Left renal cortex interstitium (tissue), 4 donors: ENCODE measurements at regions not wholly inside any gene's neighbourhood (a gene's known extent, or its start where the extent isn't known, plus 50 kb on each side); places are given as distances from the start of the nearest gene placed in this dataset.
"Not testable (repeated sequence)": the region's sequence is repeated elsewhere in the genome, so short reads cannot be mapped to it uniquely, and the experiment has no call there.

Source experiments
- DNase-seq, 4 donors: peaks; one replicate each; pipeline ENCODE4 v3.0.0-alpha.2; 2013; ENCODE audit warnings: low read depth in 4 of 4, low spot score in 2 of 4, missing footprints in 1 of 4

DNA sequence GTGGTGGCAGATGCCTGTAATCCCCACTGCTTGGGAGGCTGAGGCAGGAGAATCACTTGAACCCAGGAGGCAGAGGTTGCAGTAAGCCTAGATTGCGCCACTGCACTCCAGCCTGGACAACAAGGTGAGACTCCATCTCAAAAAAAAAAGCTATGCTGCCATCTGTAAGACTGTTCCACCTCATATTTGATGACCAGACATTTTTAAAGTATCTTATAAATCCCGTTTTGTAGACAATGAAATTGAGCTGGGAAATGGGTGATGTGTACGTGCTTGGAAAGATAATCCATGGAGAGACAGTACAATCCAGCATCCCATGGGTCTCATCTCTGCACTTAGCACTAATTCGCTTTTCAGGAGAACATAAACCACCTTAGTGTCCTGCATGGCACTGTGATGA lies 126.5 kb upstream of the ATP5MC3 start:
- DNase-seq = no peak

- DNase-seq = no peak
Measured at GRCh38 chr2:175304541-175304940, 123.0 kb upstream of the ATP5MC3 start.

GRCh38 chr2:175293776-175294175 lies 112.3 kb upstream of the ATP5MC3 start:
- DNase-seq = no peak

- no peak for DNase-seq
Measured at GRCh38 chr2:175293195-175293594, 111.7 kb upstream of the ATP5MC3 start.

DNA sequence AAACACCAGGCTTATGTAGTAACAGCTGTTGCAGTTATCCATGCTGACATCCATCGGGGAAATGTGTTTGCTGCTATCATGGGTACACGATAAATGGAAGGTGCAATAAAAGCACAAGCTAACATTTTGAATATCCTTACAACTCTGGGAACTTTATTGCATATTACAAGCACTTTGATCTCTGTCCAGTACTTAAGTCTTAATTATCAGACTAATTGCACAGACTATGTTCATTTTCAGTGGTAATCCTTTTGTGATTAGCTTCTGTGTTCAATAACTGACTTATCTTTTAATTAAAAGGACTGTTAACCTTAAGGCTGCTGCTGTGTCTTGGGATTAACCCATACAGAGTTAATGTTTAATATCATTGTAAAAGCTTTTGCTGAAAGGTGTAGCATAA lies 101.4 kb upstream of the ATP5MC3 start:
- no peak for DNase-seq

DNA sequence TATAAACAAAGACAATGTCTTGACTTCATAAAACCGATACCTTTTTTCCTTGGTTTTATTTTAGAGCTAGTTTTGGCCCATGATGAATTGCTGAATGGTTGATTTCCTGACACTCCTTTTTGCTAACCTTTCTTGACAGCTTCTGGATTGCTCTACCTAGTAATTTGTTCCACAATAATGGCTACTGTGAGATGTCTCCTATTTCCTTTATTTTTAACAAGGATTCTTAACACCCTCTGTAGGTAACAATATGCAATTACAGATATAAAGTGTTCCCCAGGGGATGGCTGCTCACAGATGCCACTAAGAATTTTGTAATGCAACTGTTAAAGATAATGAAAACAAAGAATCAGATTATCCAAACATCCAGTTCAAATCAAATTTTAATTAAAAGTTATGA lies 100.8 kb upstream of the ATP5MC3 start:
- DNase-seq = peak in 2 of 4 donors; percentile 15 to 24

DNA sequence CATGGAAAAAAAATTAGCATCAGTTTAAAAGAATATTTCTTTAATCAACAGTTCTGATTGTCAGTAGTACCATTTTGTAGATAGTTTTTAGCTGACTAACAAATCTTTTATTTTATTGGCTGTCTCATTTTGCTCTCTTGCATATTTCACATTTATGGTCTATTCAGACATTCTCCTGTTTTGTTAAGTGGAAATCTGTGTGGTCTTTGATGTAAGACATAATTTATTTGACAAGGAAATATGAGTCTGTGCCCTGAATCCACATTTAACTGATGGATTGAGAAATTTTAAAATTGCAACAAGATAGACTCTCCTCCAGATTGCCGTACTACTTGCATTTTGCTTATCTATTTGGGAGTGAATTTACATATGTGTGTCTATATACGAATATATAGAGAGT lies 96.3 kb upstream of the ATP5MC3 start:
- no peak for DNase-seq

DNA sequence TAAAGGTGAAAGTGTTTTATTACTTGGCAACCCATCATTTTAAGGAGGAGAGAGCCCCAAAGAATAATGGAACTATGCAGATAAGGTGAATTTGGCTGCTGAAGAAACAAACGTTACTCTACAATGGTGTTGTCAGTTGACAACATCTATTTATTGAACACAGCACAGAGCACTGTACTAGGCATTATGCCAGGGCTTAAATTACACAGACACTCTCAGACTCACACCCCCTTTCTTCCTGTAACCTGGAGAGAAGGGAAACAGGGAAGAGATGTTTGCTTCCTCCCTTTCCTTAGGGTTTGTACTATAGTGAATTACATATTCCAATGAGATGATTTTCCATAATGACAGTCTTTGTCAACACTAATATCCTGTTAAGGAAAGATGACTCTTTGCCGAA lies 94.0 kb upstream of the ATP5MC3 start:
- no peak for DNase-seq

GRCh38 chr2:175259164-175259563 lies 77.7 kb upstream of the ATP5MC3 start:
- no peak for DNase-seq

- DNase-seq = no peak
Measured at GRCh38 chr2:175256806-175257585, 75.5 kb upstream of the ATP5MC3 start.

- not testable (repeated sequence) for DNase-seq
Measured at GRCh38 chr2:175256391-175256790, 74.9 kb upstream of the ATP5MC3 start.

GRCh38 chr2:175253871-175254270 lies 72.4 kb upstream of the ATP5MC3 start:
- no peak for DNase-seq

DNA sequence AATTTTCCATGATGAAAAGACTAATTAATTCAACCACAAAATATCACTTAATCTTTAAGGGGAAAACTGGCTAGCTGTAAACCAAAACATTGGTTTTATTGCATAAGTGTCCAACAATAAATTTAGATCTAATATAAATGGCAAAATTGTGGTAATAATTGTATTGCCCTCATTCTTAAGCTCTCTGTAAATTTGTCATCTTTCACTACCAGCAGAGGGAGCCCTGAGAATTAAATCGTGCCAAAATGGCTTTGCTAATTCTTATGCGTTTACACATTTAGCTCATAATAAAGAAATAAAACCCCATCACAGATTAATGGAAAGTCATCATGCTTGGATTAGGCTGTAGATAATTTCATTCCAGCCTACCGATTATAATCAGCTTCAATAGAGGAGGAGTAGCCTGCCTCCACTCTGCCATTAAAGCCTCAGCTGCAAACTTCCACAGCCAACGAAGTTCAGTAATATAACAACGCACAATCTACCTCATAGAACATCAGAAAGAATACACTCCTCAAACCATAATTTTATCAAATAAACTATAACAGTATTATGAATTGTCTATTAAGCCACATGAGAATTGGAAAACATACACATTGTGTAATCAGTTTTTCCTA lies 70.0 kb upstream of the ATP5MC3 start:
- peak in 1 of 4 donors; percentile 50 for DNase-seq

DNA sequence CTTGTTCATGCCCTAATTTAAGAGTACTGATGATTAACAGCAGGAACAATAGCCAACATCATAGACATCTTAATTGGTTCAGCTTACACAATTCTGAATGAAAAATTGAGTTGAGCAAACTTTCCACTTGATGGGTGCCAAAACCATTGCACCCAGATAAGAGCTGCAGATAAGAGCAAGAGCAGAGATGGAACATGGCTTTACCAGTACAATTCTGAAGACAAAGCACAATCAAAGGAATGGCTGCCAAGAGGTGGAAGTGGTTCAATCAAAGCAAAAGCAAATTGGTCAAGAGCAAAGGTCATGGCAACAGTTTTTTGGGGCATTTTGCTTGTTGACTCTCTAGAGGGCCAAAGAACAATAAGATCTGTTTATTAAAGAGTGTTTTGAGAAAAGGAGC lies 65.6 kb upstream of the ATP5MC3 start:
- no peak for DNase-seq

- no peak for DNase-seq
Measured at GRCh38 chr2:175244697-175245096, 63.2 kb upstream of the ATP5MC3 start.

DNA sequence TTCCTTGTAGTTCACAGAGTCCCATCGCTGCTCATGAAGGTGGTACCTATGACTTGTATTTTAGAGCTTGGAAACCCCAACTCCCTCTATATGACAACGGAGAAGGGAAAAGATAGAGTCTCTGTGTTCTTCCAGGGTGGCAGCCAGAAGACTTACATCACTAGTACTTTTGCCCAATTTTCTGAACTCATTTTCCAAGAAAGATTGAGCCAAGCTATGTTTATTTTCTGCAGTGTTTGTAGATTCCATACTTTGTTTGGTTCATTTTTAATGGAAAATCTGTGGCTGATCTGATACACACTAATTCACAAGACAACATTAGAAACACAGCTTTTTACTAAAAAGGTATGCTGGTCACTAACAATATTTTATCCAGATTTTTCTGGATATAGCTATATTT lies 60.2 kb upstream of the ATP5MC3 start:
- DNase-seq = no peak

- not testable (repeated sequence) for DNase-seq
Measured at GRCh38 chr2:175240033-175240432, 58.5 kb upstream of the ATP5MC3 start.

DNA sequence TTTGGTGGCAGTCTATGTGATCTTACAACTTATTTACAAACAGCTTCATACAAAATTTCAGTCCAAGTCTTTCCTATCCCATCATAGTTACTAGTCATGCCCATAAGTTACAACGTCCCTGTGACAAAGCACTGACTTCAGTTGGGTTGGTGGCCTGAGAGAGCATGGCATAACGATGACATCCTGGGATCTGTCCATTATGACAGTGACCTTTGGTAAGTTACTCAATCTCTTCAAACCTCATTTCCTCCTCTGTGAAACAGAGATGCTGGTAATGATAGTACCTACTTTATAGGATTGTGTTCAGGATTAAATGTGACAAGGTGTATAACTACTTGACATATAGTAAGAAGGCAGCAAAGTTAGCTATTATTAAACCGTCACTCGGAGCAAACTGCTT lies 55.4 kb upstream of the ATP5MC3 start:
- DNase-seq = no peak

GRCh38 chr2:175234650-175235049 lies 53.1 kb upstream of the ATP5MC3 start:
- DNase-seq = no peak

DNA sequence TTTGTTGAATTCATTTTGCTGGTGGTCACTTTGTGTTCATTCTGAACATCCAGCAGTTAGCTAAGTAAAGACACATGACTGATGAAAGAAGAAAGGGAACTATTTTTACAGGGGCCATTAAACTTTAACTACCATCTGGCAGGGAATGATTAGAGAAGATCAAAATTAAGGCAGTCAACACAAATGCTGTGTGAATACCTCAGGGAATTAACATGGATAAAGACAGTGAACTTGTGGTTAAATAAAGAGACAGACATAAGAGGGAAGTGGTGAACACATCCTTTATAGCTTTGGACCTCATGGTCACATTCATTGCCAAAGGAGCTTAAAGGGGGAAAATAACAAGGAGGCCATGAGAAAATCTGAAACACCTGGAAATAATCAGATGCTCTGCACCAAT lies 52.6 kb upstream of the ATP5MC3 start:
- no peak for DNase-seq

DNA sequence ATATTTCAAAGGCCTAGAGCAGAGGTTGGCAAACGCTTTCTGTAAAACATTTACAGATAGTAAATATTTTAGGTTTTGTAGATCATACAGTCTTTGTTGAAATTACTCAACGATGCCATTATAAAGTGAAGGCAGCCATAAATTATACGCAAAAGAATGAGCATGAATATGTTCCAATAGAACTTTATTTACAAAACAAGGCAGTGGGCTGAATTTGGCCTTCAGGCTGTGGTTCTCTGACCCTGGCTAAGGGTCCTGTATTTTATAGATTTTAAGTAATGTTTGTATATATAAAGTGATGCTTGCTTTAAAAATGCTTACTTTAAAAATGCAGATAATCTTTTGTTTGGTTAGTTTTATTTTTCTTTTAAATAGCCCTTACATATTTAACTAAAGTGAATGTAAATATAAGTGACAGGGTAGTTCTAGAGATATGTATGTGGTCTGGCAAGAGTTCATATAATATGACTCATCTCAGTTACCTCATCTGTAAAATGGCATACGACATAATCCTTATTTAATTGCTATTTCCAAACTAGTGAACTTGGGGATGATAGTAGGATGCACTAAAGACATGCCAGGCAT lies 51.7 kb upstream of the ATP5MC3 start:
- no peak for DNase-seq
